Upper lobe of left lung (tissue), 4 donors: ENCODE measurements at regions not wholly inside any gene's neighbourhood (a gene's known extent, or its start where the extent isn't known, plus 50 kb on each side); places are given as distances from the start of the nearest gene placed in this dataset.

Experiments
- POLR2AphosphoS5 ChIP-seq, 2 donors: sonication (generic); formaldehyde crosslinking; IDR thresholded peaks; one replicate each; pipeline ENCODE4 v1.5.1; 2017; ENCODE audit warnings: antibody characterized with exemption in 2 of 2
- TF ChIP-seq, protein P1 (sequence below), 6 experiments: fragments of 450-650 bp in 4 of 6; fragments of 200-600 bp in 2 of 6; sonication (generic) in 2 of 6; IDR thresholded peaks; one replicate each; pipeline ENCODE4 v1.5.1; 2016 to 2019; ENCODE audit warnings: antibody characterized with exemption in 6 of 6

DNA sequence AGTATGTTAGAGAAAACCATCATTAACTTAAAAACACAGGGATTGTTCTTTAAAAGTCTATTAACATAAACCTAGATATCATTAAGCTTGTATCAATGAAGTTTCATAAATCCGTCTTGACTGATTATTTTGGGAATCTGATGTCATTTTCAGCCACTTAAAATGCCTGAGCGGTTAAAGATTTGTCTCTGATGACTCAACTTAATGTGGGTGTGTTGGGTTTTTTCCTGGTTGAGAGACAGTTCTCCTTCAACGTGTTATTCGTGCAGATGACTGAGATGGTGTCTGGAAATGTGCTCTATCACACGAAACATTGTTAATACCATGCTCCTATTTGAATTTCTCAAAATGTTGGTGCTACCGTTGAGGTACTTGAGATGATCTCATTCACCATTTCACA is 227.3 kb upstream of the TENM3 start:
- TF ChIP-seq, protein P1, sequence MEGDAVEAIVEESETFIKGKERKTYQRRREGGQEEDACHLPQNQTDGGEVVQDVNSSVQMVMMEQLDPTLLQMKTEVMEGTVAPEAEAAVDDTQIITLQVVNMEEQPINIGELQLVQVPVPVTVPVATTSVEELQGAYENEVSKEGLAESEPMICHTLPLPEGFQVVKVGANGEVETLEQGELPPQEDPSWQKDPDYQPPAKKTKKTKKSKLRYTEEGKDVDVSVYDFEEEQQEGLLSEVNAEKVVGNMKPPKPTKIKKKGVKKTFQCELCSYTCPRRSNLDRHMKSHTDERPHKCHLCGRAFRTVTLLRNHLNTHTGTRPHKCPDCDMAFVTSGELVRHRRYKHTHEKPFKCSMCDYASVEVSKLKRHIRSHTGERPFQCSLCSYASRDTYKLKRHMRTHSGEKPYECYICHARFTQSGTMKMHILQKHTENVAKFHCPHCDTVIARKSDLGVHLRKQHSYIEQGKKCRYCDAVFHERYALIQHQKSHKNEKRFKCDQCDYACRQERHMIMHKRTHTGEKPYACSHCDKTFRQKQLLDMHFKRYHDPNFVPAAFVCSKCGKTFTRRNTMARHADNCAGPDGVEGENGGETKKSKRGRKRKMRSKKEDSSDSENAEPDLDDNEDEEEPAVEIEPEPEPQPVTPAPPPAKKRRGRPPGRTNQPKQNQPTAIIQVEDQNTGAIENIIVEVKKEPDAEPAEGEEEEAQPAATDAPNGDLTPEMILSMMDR (IDR thresholded peaks at IDR 0.05) = no peak
- no peak for TF ChIP-seq POLR2AphosphoS5 (IDR thresholded peaks at IDR 0.05)
